ENCODE measurements at regions not wholly inside any gene's neighbourhood (a gene's known extent, or its start where the extent isn't known, plus 50 kb on each side); places are given as distances from the start of the nearest gene placed in this dataset.

- H3K27me3 ChIP-seq (ENCODE audit: low read depth, low read length), result peaks cover 3% of the 10 kb centered on the region; the same call in 1 of the 2 replicates
These were observed 81.4 kb upstream of the HABP2 start for GRCh38 chr10:113471241-113471996.

GRCh38 chr10:113473011-113473410 lies 79.8 kb upstream of the HABP2 start:
- H3K27ac ChIP-seq (ENCODE audit: low read length), result no peak overlapping the region
- H4K20me1 ChIP-seq (ENCODE audit: insufficient read depth, low read length), result no peaks in the 10 kb centered on the region

More at GRCh38 chr10:113471241-113471996, 81.4 kb upstream of the HABP2 start:
- no peak overlapping the region for H3K4me3 ChIP-seq (ENCODE audit: low read length)
- H3K79me2 ChIP-seq (ENCODE audit: low read length), result no peaks in the 10 kb centered on the region
- H3K9me3 ChIP-seq (ENCODE audit: insufficient read depth, low read length), result no peaks in the 10 kb centered on the region
- H3K27ac ChIP-seq (ENCODE audit: low read length), result no peak overlapping the region
- H3K4me1 ChIP-seq (ENCODE audit: low read length), result no peaks in the 10 kb centered on the region
- H3K9ac ChIP-seq (ENCODE audit: low read length), result no peak overlapping the region
- no peaks in the 10 kb centered on the region for H4K20me1 ChIP-seq (ENCODE audit: insufficient read depth, low read length)
- no peaks in the 10 kb centered on the region for H3K36me3 ChIP-seq (replicated peaks; ENCODE audit: low read depth, low read length)
- H3K4me2 ChIP-seq (ENCODE audit: low read length), result no peak overlapping the region
- H2AFZ ChIP-seq (ENCODE audit: low read depth, low read length), result no peak overlapping the region
- TF ChIP-seq CTCF (IDR thresholded peaks at IDR 0.05; ENCODE audit: low read depth, low read length), result no peak
- TF ChIP-seq EZH2phosphoT487 (IDR thresholded peaks at IDR 0.05; ENCODE audit: low read depth), result no peak

GRCh38 chr10:113473851-113474250 lies 79.0 kb upstream of the HABP2 start:
- Histone ChIP-seq H3K4me1 (ENCODE audit: low read length) (no peaks in the 10 kb centered on the region), H3K27me3 (ENCODE audit: low read depth, low read length) (peaks cover 20% of the 10 kb centered on the region), H3K27ac (ENCODE audit: low read length) (no peak overlapping the region), H3K4me2 (ENCODE audit: low read length) (no peak overlapping the region), H4K20me1 (ENCODE audit: insufficient read depth, low read length) (no peaks in the 10 kb centered on the region), H3K4me3 (ENCODE audit: low read length) (no peak overlapping the region), H2AFZ (ENCODE audit: low read depth, low read length) (no peak overlapping the region), H3K9ac (ENCODE audit: low read length) (no peak overlapping the region), H3K36me3 (replicated peaks; ENCODE audit: low read depth, low read length) (no peaks in the 10 kb centered on the region), H3K9me3 (ENCODE audit: insufficient read depth, low read length) (no peaks in the 10 kb centered on the region), H3K79me2 (ENCODE audit: low read length) (no peaks in the 10 kb centered on the region)
- TF ChIP-seq EZH2phosphoT487 (IDR thresholded peaks at IDR 0.05; ENCODE audit: low read depth), result no peak
- no peak for TF ChIP-seq CTCF (IDR thresholded peaks at IDR 0.05; ENCODE audit: low read depth, low read length)

More at GRCh38 chr10:113473011-113473410, 79.8 kb upstream of the HABP2 start:
- Histone ChIP-seq H3K4me2 (ENCODE audit: low read length) (no peak overlapping the region), H3K9me3 (ENCODE audit: insufficient read depth, low read length) (no peaks in the 10 kb centered on the region), H3K4me1 (ENCODE audit: low read length) (no peaks in the 10 kb centered on the region), H3K27me3 (ENCODE audit: low read depth, low read length) (peaks cover 18% of the 10 kb centered on the region), H2AFZ (ENCODE audit: low read depth, low read length) (no peak overlapping the region), H3K9ac (ENCODE audit: low read length) (no peak overlapping the region), H3K36me3 (replicated peaks; ENCODE audit: low read depth, low read length) (no peaks in the 10 kb centered on the region), H3K79me2 (ENCODE audit: low read length) (no peaks in the 10 kb centered on the region), H3K4me3 (ENCODE audit: low read length) (no peak overlapping the region)
- TF ChIP-seq CTCF (IDR thresholded peaks at IDR 0.05; ENCODE audit: low read depth, low read length) (no peak), EZH2phosphoT487 (IDR thresholded peaks at IDR 0.05; ENCODE audit: low read depth) (no peak)

- no peak for TF ChIP-seq EZH2phosphoT487 (IDR thresholded peaks at IDR 0.05; ENCODE audit: low read depth)
- TF ChIP-seq CTCF (IDR thresholded peaks at IDR 0.05; ENCODE audit: low read depth, low read length), result no peak
- Histone ChIP-seq H3K36me3 (replicated peaks; ENCODE audit: low read depth, low read length) (no peaks in the 10 kb centered on the region), H3K27me3 (ENCODE audit: low read depth, low read length) (peaks cover 20% of the 10 kb centered on the region), H3K9me3 (ENCODE audit: insufficient read depth, low read length) (no peaks in the 10 kb centered on the region), H3K4me2 (ENCODE audit: low read length) (no peak overlapping the region), H3K4me3 (ENCODE audit: low read length) (no peak overlapping the region), H3K4me1 (ENCODE audit: low read length) (no peaks in the 10 kb centered on the region), H3K27ac (ENCODE audit: low read length) (no peak overlapping the region), H3K9ac (ENCODE audit: low read length) (no peak overlapping the region), H4K20me1 (ENCODE audit: insufficient read depth, low read length) (no peaks in the 10 kb centered on the region), H2AFZ (ENCODE audit: low read depth, low read length) (no peak overlapping the region), H3K79me2 (ENCODE audit: low read length) (no peaks in the 10 kb centered on the region)
These were observed 78.1 kb upstream of the HABP2 start for GRCh38 chr10:113474752-113475151.

Measured in OCI-LY3 (cell line).